Type B pancreatic cell (in vitro differentiated cells): ENCODE measurements at regions not wholly inside any gene's neighbourhood (a gene's known extent, or its start where the extent isn't known, plus 50 kb on each side); places are given as distances from the start of the nearest gene placed in this dataset.
"Not testable (repeated sequence)": the region's sequence is repeated elsewhere in the genome, so short reads cannot be mapped to it uniquely, and the experiment has no call there.

Experiments used
- DNase-seq: peaks from one replicate; pipeline ENCODE4 v3.0.0; 2021; ENCODE audit warnings: mixed read lengths; ENCODE audit not compliant: unreplicated experiment; ENCODE audit errors: extremely low spot score
- H3K27ac Mint-ChIP-seq: 2 replicates; pipeline ENCODE4 v1.8.0; 2021; ENCODE audit warnings: mild to moderate bottlenecking, mixed read lengths
- H3K27me3 Mint-ChIP-seq: 2 replicates; pipeline ENCODE4 v1.8.0; 2021; ENCODE audit warnings: mixed read lengths
- H3K36me3 Mint-ChIP-seq: 2 replicates; pipeline ENCODE4 v1.8.0; 2021; ENCODE audit warnings: mixed read lengths
- H3K4me1 Mint-ChIP-seq: one replicate; pipeline ENCODE4 v1.8.0; 2021; ENCODE audit warnings: mixed read lengths; ENCODE audit not compliant: unreplicated experiment
- H3K4me3 Mint-ChIP-seq: 2 replicates; pipeline ENCODE4 v1.8.0; 2021; ENCODE audit warnings: mild to moderate bottlenecking, mixed read lengths
- H3K9me3 Mint-ChIP-seq: 2 replicates; pipeline ENCODE4 v1.8.0; 2021; ENCODE audit warnings: mixed read lengths
- CTCF ChIP-seq: fragments of 200-600 bp; sonication (generic); conservative IDR thresholded peaks from 2 replicates; pipeline ENCODE4 v1.5.0; 2021; ENCODE audit warnings: antibody characterized with exemption, mild to moderate bottlenecking

GRCh38 chr10:117492504-117492903 lies 50.0 kb upstream of the EMX2 start:
- no peak for DNase-seq
- H3K4me3 Mint-ChIP-seq, result no peak overlapping the region
- peaks cover 12% of the 10 kb centered on the region for H3K27me3 Mint-ChIP-seq
- H3K27ac Mint-ChIP-seq, result no peak overlapping the region
- peaks cover 7% of the 10 kb centered on the region for H3K36me3 Mint-ChIP-seq
- H3K9me3 Mint-ChIP-seq, result no peaks in the 10 kb centered on the region
- TF ChIP-seq CTCF, result no peak
- H3K4me1 Mint-ChIP-seq, result peaks cover 11% of the 10 kb centered on the region

- H3K27me3 Mint-ChIP-seq, result peaks cover 5% of the 10 kb centered on the region
- DNase-seq, result no peak
- no peak for TF ChIP-seq CTCF
- H3K27ac Mint-ChIP-seq, result no peak overlapping the region
- peaks cover 4% of the 10 kb centered on the region for H3K4me1 Mint-ChIP-seq
- no peak overlapping the region for H3K4me3 Mint-ChIP-seq
- H3K36me3 Mint-ChIP-seq, result peaks cover 7% of the 10 kb centered on the region
- no peaks in the 10 kb centered on the region for H3K9me3 Mint-ChIP-seq
These were observed 54.5 kb upstream of the EMX2 start for GRCh38 chr10:117488004-117488403.

GRCh38 chr10:117486606-117487005 lies 55.9 kb upstream of the EMX2 start:
- H3K27me3 Mint-ChIP-seq, result peaks cover 5% of the 10 kb centered on the region
- H3K4me1 Mint-ChIP-seq, result peaks cover 4% of the 10 kb centered on the region
- peaks cover 7% of the 10 kb centered on the region for H3K36me3 Mint-ChIP-seq
- no peak for TF ChIP-seq CTCF
- no peaks in the 10 kb centered on the region for H3K9me3 Mint-ChIP-seq
- DNase-seq, result no peak
- no peak overlapping the region for H3K4me3 Mint-ChIP-seq
- H3K27ac Mint-ChIP-seq, result no peak overlapping the region

GRCh38 chr10:117483056-117483590 lies 59.4 kb upstream of the EMX2 start:
- Mint-ChIP-seq H3K4me3 (no peak overlapping the region), H3K27ac (peak overlapping the region; percentile 7), H3K9me3 (peaks cover 2% of the 10 kb centered on the region), H3K36me3 (peaks cover 3% of the 10 kb centered on the region), H3K27me3 (peaks cover 3% of the 10 kb centered on the region), H3K4me1 (peaks cover 4% of the 10 kb centered on the region)
- no peak for TF ChIP-seq CTCF
- DNase-seq, result no peak

GRCh38 chr10:117481011-117481410 lies 61.5 kb upstream of the EMX2 start:
- H3K9me3 Mint-ChIP-seq, H3K27me3 Mint-ChIP-seq, H3K36me3 Mint-ChIP-seq, DNase-seq, H3K4me1 Mint-ChIP-seq, H3K27ac Mint-ChIP-seq, H3K4me3 Mint-ChIP-seq: not testable (repeated sequence)

GRCh38 chr10:117480097-117480496 lies 62.4 kb upstream of the EMX2 start:
- H3K27me3 Mint-ChIP-seq, result peaks cover 12% of the 10 kb centered on the region
- no peak for DNase-seq
- peaks cover 3% of the 10 kb centered on the region for H3K9me3 Mint-ChIP-seq
- peaks cover 3% of the 10 kb centered on the region for H3K36me3 Mint-ChIP-seq
- no peak for TF ChIP-seq CTCF
- no peak overlapping the region for H3K27ac Mint-ChIP-seq
- H3K4me1 Mint-ChIP-seq, result no peaks in the 10 kb centered on the region
- no peak overlapping the region for H3K4me3 Mint-ChIP-seq
